Tibial nerve (tissue), 4 donors: ENCODE measurements at regions not wholly inside any gene's neighbourhood (a gene's known extent, or its start where the extent isn't known, plus 50 kb on each side); places are given as distances from the start of the nearest gene placed in this dataset.

Experiments
- DNase-seq, 2 donors: peaks; one replicate each; pipeline ENCODE4 v3.0.0-alpha.2; 2019; ENCODE audit warnings: low spot score in 2 of 2
- H3K27ac ChIP-seq, 4 donors: fragments of 200-600 bp; sonication (generic) in 3 of 4; one replicate each; pipeline ENCODE4 v1.5.1; 2017 to 2019; ENCODE audit warnings: mild to moderate bottlenecking in 1 of 4
- H3K27me3 ChIP-seq, 2 donors: fragments of 200-600 bp; sonication (generic) in 1 of 2; one replicate each; pipeline versions ENCODE4 v1.5.1 to v1.6.0; 2017 to 2019
- H3K36me3 ChIP-seq, 3 donors: fragments of 200-600 bp; sonication (generic); one replicate each; pipeline ENCODE4 v1.5.1; 2018 to 2019
- H3K4me1 ChIP-seq, 4 donors: fragments of 200-600 bp; sonication (generic) in 3 of 4; one replicate each; pipeline ENCODE4 v1.5.1; 2017 to 2019
- H3K4me3 ChIP-seq, 4 donors: fragments of 200-600 bp; sonication (generic) in 3 of 4; one replicate each; pipeline ENCODE4 v1.5.1; 2017 to 2019; ENCODE audit warnings: mild to moderate bottlenecking in 1 of 4, moderate library complexity in 1 of 4
- H3K9me3 ChIP-seq, 4 donors: fragments of 200-600 bp; sonication (generic) in 3 of 4; one replicate each; pipeline ENCODE4 v1.5.1; 2017 to 2019
- EP300 ChIP-seq, 2 donors: sonication (generic); formaldehyde crosslinking; IDR thresholded peaks; one replicate each; pipeline ENCODE4 v1.6.1; 2017; ENCODE audit warnings: antibody characterized with exemption in 2 of 2, mild to moderate bottlenecking in 1 of 2
- POLR2A ChIP-seq, 2 donors: fragments of 450-650 bp; IDR thresholded peaks; one replicate each; pipeline ENCODE4 v1.6.1; 2017; ENCODE audit warnings: antibody characterized with exemption in 2 of 2, mild to moderate bottlenecking in 2 of 2, moderate library complexity in 2 of 2
- WGBS, 2 donors: methylation state at CpG; one replicate each; pipeline ENCODE4 v1.1.5; 2018; 5-methylcytosine and 5-hydroxymethylcytosine counted together
- TF ChIP-seq, protein P1 (sequence below), 5 experiments: fragments of 200-600 bp in 3 of 5; fragments of 450-650 bp in 2 of 5; sonication (generic) in 3 of 5; IDR thresholded peaks; one replicate each; pipeline ENCODE4 v1.5.1; 2016 to 2019; ENCODE audit warnings: antibody characterized with exemption in 5 of 5, mild to moderate bottlenecking in 3 of 5, moderate library complexity in 2 of 5

DNA sequence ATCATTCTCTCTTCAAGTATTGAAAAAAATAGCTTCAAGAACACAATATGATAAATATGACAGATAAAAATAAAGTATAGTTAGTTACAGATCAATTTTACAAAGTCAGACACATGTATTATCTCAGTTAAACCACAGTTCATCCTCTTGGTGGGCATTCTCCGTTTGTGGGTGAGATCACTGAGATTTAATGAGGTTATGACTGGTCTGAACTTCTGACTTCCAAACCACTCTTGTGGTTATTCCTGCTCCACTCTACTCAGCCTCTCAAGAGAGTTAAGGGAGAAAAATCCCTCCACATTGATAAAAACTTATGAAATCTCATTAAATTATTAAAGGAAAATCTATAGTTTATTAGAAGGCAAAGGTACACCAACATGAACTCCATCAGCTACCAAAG, 229.9 kb upstream of the LRTM1 start:
- WGBS, 2 donors = 45 to 63% methylated on average over 1 of the region's 1 CpG
- H3K9me3 ChIP-seq = no peaks in the 10 kb centered on the region
- DNase-seq = no peak
- no peak overlapping the region for H3K4me3 ChIP-seq
- no peaks in the 10 kb centered on the region for H3K27me3 ChIP-seq
- no peak for TF ChIP-seq EP300 (IDR thresholded peaks at IDR 0.05)
- TF ChIP-seq, protein P1, sequence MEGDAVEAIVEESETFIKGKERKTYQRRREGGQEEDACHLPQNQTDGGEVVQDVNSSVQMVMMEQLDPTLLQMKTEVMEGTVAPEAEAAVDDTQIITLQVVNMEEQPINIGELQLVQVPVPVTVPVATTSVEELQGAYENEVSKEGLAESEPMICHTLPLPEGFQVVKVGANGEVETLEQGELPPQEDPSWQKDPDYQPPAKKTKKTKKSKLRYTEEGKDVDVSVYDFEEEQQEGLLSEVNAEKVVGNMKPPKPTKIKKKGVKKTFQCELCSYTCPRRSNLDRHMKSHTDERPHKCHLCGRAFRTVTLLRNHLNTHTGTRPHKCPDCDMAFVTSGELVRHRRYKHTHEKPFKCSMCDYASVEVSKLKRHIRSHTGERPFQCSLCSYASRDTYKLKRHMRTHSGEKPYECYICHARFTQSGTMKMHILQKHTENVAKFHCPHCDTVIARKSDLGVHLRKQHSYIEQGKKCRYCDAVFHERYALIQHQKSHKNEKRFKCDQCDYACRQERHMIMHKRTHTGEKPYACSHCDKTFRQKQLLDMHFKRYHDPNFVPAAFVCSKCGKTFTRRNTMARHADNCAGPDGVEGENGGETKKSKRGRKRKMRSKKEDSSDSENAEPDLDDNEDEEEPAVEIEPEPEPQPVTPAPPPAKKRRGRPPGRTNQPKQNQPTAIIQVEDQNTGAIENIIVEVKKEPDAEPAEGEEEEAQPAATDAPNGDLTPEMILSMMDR (IDR thresholded peaks at IDR 0.05) = no peak
- no peak for TF ChIP-seq POLR2A (IDR thresholded peaks at IDR 0.05)
- H3K36me3 ChIP-seq = no peaks in the 10 kb centered on the region
- peaks cover 0 to 21% (median 0%) of the 10 kb centered on the region in 4 donors for H3K4me1 ChIP-seq
- no peak overlapping the region for H3K27ac ChIP-seq

- Histone ChIP-seq H3K27me3 (no peaks in the 10 kb centered on the region), H3K27ac (no peak overlapping the region), H3K4me3 (no peak overlapping the region), H3K4me1 (peaks cover 0 to 17% (median 0%) of the 10 kb centered on the region in 4 donors), H3K36me3 (no peaks in the 10 kb centered on the region), H3K9me3 (no peaks in the 10 kb centered on the region)
- no peak for DNase-seq
- 84% methylated on average over 9 of the region's 9 CpGs for WGBS, 2 donors
- TF ChIP-seq, protein P1 (IDR thresholded peaks at IDR 0.05) = no peak
- TF ChIP-seq POLR2A (IDR thresholded peaks at IDR 0.05) (no peak), EP300 (IDR thresholded peaks at IDR 0.05) (no peak)
Measured at GRCh38 chr3:55156851-55157650, 229.2 kb upstream of the LRTM1 start.

DNA sequence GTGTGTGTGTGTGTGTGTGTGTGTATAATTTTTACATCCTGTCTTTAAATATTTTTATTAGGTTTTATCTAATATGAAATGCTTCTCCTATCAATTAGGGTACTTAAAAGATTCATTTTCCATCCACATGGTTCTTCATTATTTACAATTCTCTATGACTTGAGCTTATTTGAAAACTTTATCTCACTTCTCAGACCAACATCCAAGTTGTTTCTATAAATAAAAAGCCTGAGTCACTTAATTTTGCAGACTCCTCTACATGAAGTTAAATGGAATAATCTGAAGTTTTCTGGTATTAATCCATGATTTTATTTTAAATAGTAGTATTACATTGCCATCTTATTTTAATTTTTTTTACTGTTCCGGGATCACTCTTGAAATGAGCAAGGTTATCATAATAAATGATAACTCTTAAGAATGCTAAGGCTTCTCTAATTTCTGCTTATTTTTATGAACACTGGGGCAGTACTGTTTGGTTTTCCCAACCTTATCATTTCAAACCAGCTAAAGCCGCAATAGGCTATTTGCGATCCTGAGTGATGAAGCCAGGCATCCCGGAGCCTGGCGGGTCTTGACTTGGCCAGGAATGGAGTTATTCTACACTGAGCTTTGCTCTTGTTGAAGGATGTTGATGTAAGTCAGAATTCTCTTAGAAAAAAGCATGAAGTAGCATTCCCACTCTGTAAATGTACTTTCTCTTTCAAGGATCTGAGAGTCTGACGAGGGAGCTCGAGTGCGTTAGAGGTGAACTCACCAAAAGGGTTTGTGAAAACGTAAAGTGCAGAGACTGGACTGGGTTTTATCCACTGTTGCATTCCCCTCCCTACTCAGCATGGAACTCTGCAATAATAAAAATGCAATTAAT, 220.2 kb upstream of the LRTM1 start:
- 69 to 75% methylated on average over 9 of the region's 9 CpGs for WGBS, 2 donors
- Histone ChIP-seq H3K4me1 (no peaks in the 10 kb centered on the region), H3K4me3 (no peak overlapping the region), H3K27me3 (no peaks in the 10 kb centered on the region), H3K36me3 (no peaks in the 10 kb centered on the region), H3K27ac (no peak overlapping the region), H3K9me3 (no peaks in the 10 kb centered on the region)
- DNase-seq = no peak
- TF ChIP-seq EP300 (IDR thresholded peaks at IDR 0.05) (no peak), POLR2A (IDR thresholded peaks at IDR 0.05) (no peak)
- TF ChIP-seq, protein P1 (IDR thresholded peaks at IDR 0.05) = no peak

- Histone ChIP-seq H3K4me1 (no peaks in the 10 kb centered on the region), H3K4me3 (no peak overlapping the region), H3K27me3 (no peaks in the 10 kb centered on the region), H3K9me3 (no peaks in the 10 kb centered on the region), H3K36me3 (no peaks in the 10 kb centered on the region), H3K27ac (no peak overlapping the region)
- no peak for TF ChIP-seq EP300 (IDR thresholded peaks at IDR 0.05)
- TF ChIP-seq, protein P1 (IDR thresholded peaks at IDR 0.05) = no peak
- TF ChIP-seq POLR2A (IDR thresholded peaks at IDR 0.05) = no peak
- DNase-seq = no peak
- WGBS, 2 donors = 76 to 82% methylated on average over 3 of the region's 3 CpGs
Measured at GRCh38 chr3:55147406-55147805, 219.5 kb upstream of the LRTM1 start.

- Histone ChIP-seq H3K27ac (no peak overlapping the region), H3K27me3 (no peaks in the 10 kb centered on the region), H3K9me3 (no peaks in the 10 kb centered on the region), H3K36me3 (no peaks in the 10 kb centered on the region), H3K4me3 (no peak overlapping the region), H3K4me1 (no peaks in the 10 kb centered on the region)
- TF ChIP-seq POLR2A (IDR thresholded peaks at IDR 0.05) (no peak), EP300 (IDR thresholded peaks at IDR 0.05) (no peak)
- TF ChIP-seq, protein P1 (IDR thresholded peaks at IDR 0.05) = no peak
- DNase-seq = no peak
- WGBS, 2 donors = 72% methylated on average over 4 of the region's 4 CpGs
Measured at GRCh38 chr3:55146216-55146615, 218.4 kb upstream of the LRTM1 start.
